ENCODE measurements at regions not wholly inside any gene's neighbourhood (a gene's known extent, or its start where the extent isn't known, plus 50 kb on each side); places are given as distances from the start of the nearest gene placed in this dataset.

GRCh38 chr6:144697369-144697760 is 412.2 kb downstream of the UTRN start:
- TF ChIP-seq EGR1 (IDR thresholded peaks at IDR 0.05) = no peak

GRCh38 chr6:144697801-144698200 is 412.7 kb downstream of the UTRN start:
- TF ChIP-seq TEAD4 (IDR thresholded peaks at IDR 0.05) (no peak), EGR1 (IDR thresholded peaks at IDR 0.05) (no peak), TCF12 (IDR thresholded peaks at IDR 0.05; ENCODE audit: low read depth) (no peak), USF1 (IDR thresholded peaks at IDR 0.05) (no peak), EP300 (IDR thresholded peaks at IDR 0.05; ENCODE audit: borderline replicate concordance) (no peak), CREB1 (IDR thresholded peaks at IDR 0.05; ENCODE audit: low read depth) (no peak), ZBTB7A (IDR thresholded peaks at IDR 0.05; ENCODE audit: low read depth) (no peak)
- TF ChIP-seq, protein P1, sequence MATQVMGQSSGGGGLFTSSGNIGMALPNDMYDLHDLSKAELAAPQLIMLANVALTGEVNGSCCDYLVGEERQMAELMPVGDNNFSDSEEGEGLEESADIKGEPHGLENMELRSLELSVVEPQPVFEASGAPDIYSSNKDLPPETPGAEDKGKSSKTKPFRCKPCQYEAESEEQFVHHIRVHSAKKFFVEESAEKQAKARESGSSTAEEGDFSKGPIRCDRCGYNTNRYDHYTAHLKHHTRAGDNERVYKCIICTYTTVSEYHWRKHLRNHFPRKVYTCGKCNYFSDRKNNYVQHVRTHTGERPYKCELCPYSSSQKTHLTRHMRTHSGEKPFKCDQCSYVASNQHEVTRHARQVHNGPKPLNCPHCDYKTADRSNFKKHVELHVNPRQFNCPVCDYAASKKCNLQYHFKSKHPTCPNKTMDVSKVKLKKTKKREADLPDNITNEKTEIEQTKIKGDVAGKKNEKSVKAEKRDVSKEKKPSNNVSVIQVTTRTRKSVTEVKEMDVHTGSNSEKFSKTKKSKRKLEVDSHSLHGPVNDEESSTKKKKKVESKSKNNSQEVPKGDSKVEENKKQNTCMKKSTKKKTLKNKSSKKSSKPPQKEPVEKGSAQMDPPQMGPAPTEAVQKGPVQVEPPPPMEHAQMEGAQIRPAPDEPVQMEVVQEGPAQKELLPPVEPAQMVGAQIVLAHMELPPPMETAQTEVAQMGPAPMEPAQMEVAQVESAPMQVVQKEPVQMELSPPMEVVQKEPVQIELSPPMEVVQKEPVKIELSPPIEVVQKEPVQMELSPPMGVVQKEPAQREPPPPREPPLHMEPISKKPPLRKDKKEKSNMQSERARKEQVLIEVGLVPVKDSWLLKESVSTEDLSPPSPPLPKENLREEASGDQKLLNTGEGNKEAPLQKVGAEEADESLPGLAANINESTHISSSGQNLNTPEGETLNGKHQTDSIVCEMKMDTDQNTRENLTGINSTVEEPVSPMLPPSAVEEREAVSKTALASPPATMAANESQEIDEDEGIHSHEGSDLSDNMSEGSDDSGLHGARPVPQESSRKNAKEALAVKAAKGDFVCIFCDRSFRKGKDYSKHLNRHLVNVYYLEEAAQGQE (IDR thresholded peaks at IDR 0.05; ENCODE audit: low read depth) = no peak
- TF ChIP-seq, protein P2, sequence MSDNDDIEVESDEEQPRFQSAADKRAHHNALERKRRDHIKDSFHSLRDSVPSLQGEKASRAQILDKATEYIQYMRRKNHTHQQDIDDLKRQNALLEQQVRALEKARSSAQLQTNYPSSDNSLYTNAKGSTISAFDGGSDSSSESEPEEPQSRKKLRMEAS (IDR thresholded peaks at IDR 0.05) = no peak

DNA sequence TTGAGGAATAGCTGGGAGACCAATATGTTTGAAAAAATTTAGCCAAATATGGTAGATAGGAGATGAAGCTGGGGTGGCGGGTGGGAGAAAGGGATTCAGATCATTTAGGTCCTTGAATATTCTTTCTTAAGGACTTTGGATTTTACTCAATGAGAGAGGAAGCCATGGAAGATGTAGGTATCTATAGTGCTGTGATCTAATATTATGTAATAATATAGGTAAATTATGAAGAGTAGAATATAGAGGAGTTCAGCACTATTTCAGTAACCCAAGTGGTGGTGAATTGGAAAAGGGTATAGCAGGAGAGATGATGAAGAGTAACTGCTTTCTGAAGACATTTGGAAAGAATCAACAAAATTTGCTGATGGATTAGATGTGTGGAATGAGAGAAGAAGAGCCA is 417.6 kb downstream of the UTRN start:
- TF ChIP-seq EP300 (IDR thresholded peaks at IDR 0.05; ENCODE audit: borderline replicate concordance) (no peak), CEBPB (IDR thresholded peaks at IDR 0.05) (no peak), TEAD4 (IDR thresholded peaks at IDR 0.05) (no peak), RAD21 (IDR thresholded peaks at IDR 0.05; ENCODE audit: low read depth) (no peak), CREB1 (IDR thresholded peaks at IDR 0.05; ENCODE audit: low read depth) (no peak), FOXM1 (IDR thresholded peaks at IDR 0.05; ENCODE audit: borderline replicate concordance, low read depth) (no peak), TAF1 (IDR thresholded peaks at IDR 0.05; ENCODE audit: low read depth) (no peak), EGR1 (IDR thresholded peaks at IDR 0.05) (no peak), ZBTB7A (IDR thresholded peaks at IDR 0.05; ENCODE audit: low read depth) (no peak), TCF12 (IDR thresholded peaks at IDR 0.05; ENCODE audit: low read depth) (no peak), USF1 (IDR thresholded peaks at IDR 0.05) (no peak)
- TF ChIP-seq, protein P2 (IDR thresholded peaks at IDR 0.05) = no peak
- TF ChIP-seq, protein P1 (IDR thresholded peaks at IDR 0.05; ENCODE audit: low read depth) = no peak

- TF ChIP-seq EGR1 (IDR thresholded peaks at IDR 0.05) (no peak), FOXM1 (IDR thresholded peaks at IDR 0.05; ENCODE audit: borderline replicate concordance, low read depth) (no peak), RAD21 (IDR thresholded peaks at IDR 0.05; ENCODE audit: low read depth) (no peak), YY1 (IDR thresholded peaks at IDR 0.05; ENCODE audit: low read depth) (no peak), USF1 (IDR thresholded peaks at IDR 0.05) (no peak), ZBTB7A (IDR thresholded peaks at IDR 0.05; ENCODE audit: low read depth) (no peak), CEBPB (IDR thresholded peaks at IDR 0.05) (no peak), EP300 (IDR thresholded peaks at IDR 0.05; ENCODE audit: borderline replicate concordance) (no peak), CREB1 (IDR thresholded peaks at IDR 0.05; ENCODE audit: low read depth) (no peak), NFIC (IDR thresholded peaks at IDR 0.05) (no peak), TAF1 (IDR thresholded peaks at IDR 0.05; ENCODE audit: low read depth) (no peak), TCF12 (IDR thresholded peaks at IDR 0.05; ENCODE audit: low read depth) (no peak), TEAD4 (IDR thresholded peaks at IDR 0.05) (no peak)
- TF ChIP-seq, protein P2 (IDR thresholded peaks at IDR 0.05) = no peak
- TF ChIP-seq, protein P1 (IDR thresholded peaks at IDR 0.05; ENCODE audit: low read depth) = no peak
These were observed 425.1 kb downstream of the UTRN start for GRCh38 chr6:144710207-144710606.
